H9 (cell line): ENCODE measurements at regions not wholly inside any gene's neighbourhood (a gene's known extent, or its start where the extent isn't known, plus 50 kb on each side); places are given as distances from the start of the nearest gene placed in this dataset.
A peak's percentile ranks its signal among the peaks of the same experiment; 100 is the strongest.

ENCODE experiments used
- DNase-seq: peaks from one replicate; pipeline ENCODE4 v3.0.0-alpha.2; 2017
- H2AFZ ChIP-seq: one replicate; pipeline ENCODE4 v1.6.1; 2013; ENCODE audit warnings: mild to moderate bottlenecking, low read length, control low read depth, moderate library complexity
- H2AK5ac ChIP-seq: 2 replicates; pipeline ENCODE4 v1.6.1; 2013; ENCODE audit warnings: low read length, control low read depth, mixed read lengths; ENCODE audit not compliant: insufficient read length
- H2BK120ac ChIP-seq: one replicate; pipeline ENCODE4 v1.6.1; 2013; ENCODE audit warnings: low read depth, mild to moderate bottlenecking, low read length, control low read depth, inconsistent platforms; ENCODE audit not compliant: poor library complexity, severe bottlenecking
- H2BK12ac ChIP-seq: 2 replicates; pipeline ENCODE4 v1.6.1; 2013; ENCODE audit warnings: low read length, control low read depth, mixed read lengths, low read depth; ENCODE audit not compliant: insufficient read length
- H2BK15ac ChIP-seq: 2 replicates; pipeline ENCODE4 v1.6.1; 2013; ENCODE audit warnings: low read depth, low read length, control low read depth
- H2BK20ac ChIP-seq: one replicate; pipeline ENCODE4 v1.6.1; 2013; ENCODE audit warnings: low read depth, mild to moderate bottlenecking, low read length, control low read depth, inconsistent platforms; ENCODE audit not compliant: poor library complexity, severe bottlenecking
- H2BK5ac ChIP-seq: 2 replicates; pipeline ENCODE4 v1.6.1; 2013; ENCODE audit warnings: low read length, control low read depth, mixed read lengths; ENCODE audit not compliant: insufficient read length
- H3K14ac ChIP-seq: 2 replicates; pipeline ENCODE4 v1.6.1; 2013; ENCODE audit warnings: low read length, control low read depth; ENCODE audit not compliant: insufficient read depth
- H3K18ac ChIP-seq: 2 replicates; pipeline ENCODE4 v1.6.1; 2013; ENCODE audit warnings: low read depth, mild to moderate bottlenecking, mixed read lengths, low read length, control low read depth; ENCODE audit not compliant: insufficient read length
- H3K23ac ChIP-seq: 2 replicates; pipeline ENCODE4 v1.6.1; 2013; ENCODE audit warnings: low read length, control low read depth, mixed read lengths, low read depth; ENCODE audit not compliant: insufficient read length
- H3K23me2 ChIP-seq: 2 replicates; pipeline ENCODE4 v1.6.1; 2013; ENCODE audit warnings: low read depth, mild to moderate bottlenecking, mixed read lengths, low read length, control low read depth; ENCODE audit not compliant: insufficient read length, poor library complexity, severe bottlenecking
- H3K27ac ChIP-seq: 2 replicates; pipeline ENCODE4 v1.5.1; 2013; ENCODE audit warnings: low read length, control low read depth, mixed read lengths, low read depth; ENCODE audit not compliant: insufficient read length
- H3K27me3 ChIP-seq: 2 replicates; pipeline ENCODE4 v1.6.1; 2013; ENCODE audit warnings: low read length, control low read depth, inconsistent platforms; ENCODE audit not compliant: insufficient read depth
- H3K4ac ChIP-seq: 2 replicates; pipeline ENCODE4 v1.6.1; 2013; ENCODE audit warnings: low read depth, mild to moderate bottlenecking, control low read depth, inconsistent platforms, low read length, moderate library complexity
- H3K4me1 ChIP-seq: 2 replicates; pipeline ENCODE4 v1.6.1; 2013; ENCODE audit warnings: low read length, control low read depth, inconsistent platforms; ENCODE audit not compliant: insufficient read depth
- H3K4me2 ChIP-seq: 2 replicates; pipeline ENCODE4 v1.6.1; 2013; ENCODE audit warnings: low read length, control low read depth, mixed read lengths; ENCODE audit not compliant: insufficient read length, insufficient read depth
- H3K56ac ChIP-seq: 2 replicates; pipeline ENCODE4 v1.6.1; 2013; ENCODE audit warnings: low read depth, mild to moderate bottlenecking, mixed read lengths, low read length, control low read depth; ENCODE audit not compliant: insufficient read length
- H3K79me1 ChIP-seq: 2 replicates; pipeline ENCODE4 v1.6.1; 2013; ENCODE audit warnings: low read depth, mild to moderate bottlenecking, moderate library complexity, low read length, control low read depth, inconsistent platforms; ENCODE audit not compliant: insufficient read depth, poor library complexity, severe bottlenecking
- H3K79me2 ChIP-seq: 2 replicates; pipeline ENCODE4 v1.6.1; 2013; ENCODE audit warnings: low read length, control low read depth, inconsistent platforms; ENCODE audit not compliant: insufficient read depth
- H3K9ac ChIP-seq: 2 replicates; pipeline ENCODE4 v1.6.1; 2013; ENCODE audit warnings: low read length, control low read depth, mixed read lengths; ENCODE audit not compliant: insufficient read length; ENCODE audit errors: extremely low read depth
- H3K9me3 ChIP-seq: one replicate; pipeline ENCODE4 v1.6.1; 2013; ENCODE audit warnings: low read depth, low read length, inconsistent platforms; ENCODE audit not compliant: control insufficient read depth
- H3T11ph ChIP-seq: one replicate; pipeline ENCODE4 v1.6.1; 2013; ENCODE audit warnings: mild to moderate bottlenecking, low read length, control low read depth, inconsistent platforms
- H4K20me1 ChIP-seq: one replicate; pipeline ENCODE4 v1.6.1; 2013; ENCODE audit not compliant: control insufficient read depth, insufficient read length, insufficient read depth
- H4K5ac ChIP-seq: 2 replicates; pipeline ENCODE4 v1.6.1; 2013; ENCODE audit warnings: low read depth, mild to moderate bottlenecking, mixed read lengths, low read length, control low read depth; ENCODE audit not compliant: insufficient read length
- H4K8ac ChIP-seq: replicated peaks from 2 replicates; pipeline ENCODE4 v1.6.1; 2013; ENCODE audit warnings: low read length, control low read depth, mixed read lengths, low read depth; ENCODE audit not compliant: insufficient read length
- H4K91ac ChIP-seq: 2 replicates; pipeline ENCODE4 v1.6.1; 2013; ENCODE audit warnings: low read depth, mild to moderate bottlenecking, moderate library complexity, mixed read lengths, low read length, control low read depth; ENCODE audit not compliant: insufficient read length
- H3K27ac Mint-ChIP-seq, 3 experiments: 2 replicates in 2 of 3; 3 replicates in 1 of 3; pipeline ENCODE4 v1.8.0; 2020 to 2021; ENCODE audit warnings: mixed read lengths in 3 of 3, mild to moderate bottlenecking in 1 of 3, moderate library complexity in 1 of 3
- H3K27me3 Mint-ChIP-seq: 2 replicates; pipeline ENCODE4 v1.8.0; 2021; ENCODE audit warnings: low read depth, mild to moderate bottlenecking, moderate library complexity, mixed read lengths
- H3K36me3 Mint-ChIP-seq, 3 experiments: 2 replicates in 2 of 3; 3 replicates in 1 of 3; pipeline ENCODE4 v1.8.0; 2020 to 2021; ENCODE audit warnings: low read depth in 3 of 3, mixed read lengths in 3 of 3; ENCODE audit not compliant: insufficient read depth in 1 of 3
- H3K4me1 Mint-ChIP-seq, 2 experiments: 2 replicates each; pipeline ENCODE4 v1.8.0; 2020; ENCODE audit warnings: mixed read lengths in 2 of 2
- H3K4me3 Mint-ChIP-seq, 2 experiments: 2 replicates in 1 of 2; 3 replicates in 1 of 2; pipeline ENCODE4 v1.8.0; 2020 to 2021; ENCODE audit warnings: mild to moderate bottlenecking in 2 of 2, mixed read lengths in 2 of 2, moderate library complexity in 1 of 2
- H3K9me3 Mint-ChIP-seq, 2 experiments: 2 replicates in 1 of 2; 3 replicates in 1 of 2; pipeline ENCODE4 v1.8.0; 2020; ENCODE audit warnings: mild to moderate bottlenecking in 2 of 2, mixed read lengths in 2 of 2, moderate library complexity in 1 of 2
- WGBS: extraction: QIAGEN DNeasy Blood & Tissue Kit; methylation state at CpG from one replicate; pipeline ENCODE4 v1.1.7; 2013; ENCODE audit warnings: missing lambda C conversion rate, low lambda C conversion rate, mixed read lengths; ENCODE audit not compliant: insufficient read length; ENCODE audit errors: extremely low coverage; 5-methylcytosine and 5-hydroxymethylcytosine counted together
- TF ChIP-seq, protein P1 (sequence below): fragments of 200-600 bp; sonication (generic); conservative IDR thresholded peaks from 3 replicates; pipeline ENCODE4 v1.8.0; 2021; ENCODE audit warnings: antibody characterized with exemption, mild to moderate bottlenecking

DNA sequence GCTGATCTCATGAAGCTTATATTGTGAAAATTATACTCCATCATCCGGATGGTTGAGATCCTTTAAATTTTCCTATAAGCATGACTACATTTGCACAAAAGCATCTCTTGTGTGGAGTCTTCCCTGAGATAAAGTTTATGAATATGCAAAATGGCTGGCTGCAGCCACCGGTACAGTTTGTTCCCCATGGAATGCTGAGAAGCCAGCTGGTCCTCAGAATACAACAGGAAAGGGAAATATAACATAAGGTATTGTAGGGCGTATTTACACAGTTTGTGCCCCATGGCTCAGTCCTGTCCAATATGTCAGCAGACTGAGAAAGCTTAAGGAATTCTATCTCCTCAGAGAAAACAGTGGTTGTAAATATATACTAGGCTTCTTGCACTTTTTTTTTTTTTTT lies 468.6 kb downstream of the CNTN6 start:
- H3K18ac ChIP-seq: no peak overlapping the region
- no peak for DNase-seq
- H2BK120ac ChIP-seq: no peak overlapping the region
- H3K9me3 Mint-ChIP-seq: no peaks in the 10 kb centered on the region; a peak in 1 of 5 replicates
- no peak overlapping the region for H3K4ac ChIP-seq
- peak overlapping the region in 1 of 2 experiments; percentile 42; a peak in 1 of 5 replicates for H3K4me3 Mint-ChIP-seq
- H3K4me1 Mint-ChIP-seq: no peaks in the 10 kb centered on the region
- H4K8ac ChIP-seq: no peak overlapping the region
- no peak overlapping the region for H4K91ac ChIP-seq
- H4K20me1 ChIP-seq: no peaks in the 10 kb centered on the region
- no peak overlapping the region for H2BK20ac ChIP-seq
- H2BK12ac ChIP-seq: no peak overlapping the region
- no peaks in the 10 kb centered on the region for H3K9me3 ChIP-seq
- no CpG with 5 or more reads among the region's 3 CpGs for WGBS
- no peak overlapping the region for H4K5ac ChIP-seq
- no peak overlapping the region for H3K4me2 ChIP-seq
- H3K79me1 ChIP-seq: no peaks in the 10 kb centered on the region
- H3K36me3 Mint-ChIP-seq: no peaks in the 10 kb centered on the region
- H2BK5ac ChIP-seq: no peak overlapping the region
- no peaks in the 10 kb centered on the region for H3K79me2 ChIP-seq
- no peak overlapping the region for H3K23ac ChIP-seq
- H2AFZ ChIP-seq: no peak overlapping the region
- no peak overlapping the region for H3K27ac ChIP-seq
- no peak overlapping the region for H2BK15ac ChIP-seq
- H3K14ac ChIP-seq: no peak overlapping the region
- no peaks in the 10 kb centered on the region for H3K4me1 ChIP-seq
- H2AK5ac ChIP-seq: no peak overlapping the region
- H3K56ac ChIP-seq: no peak overlapping the region
- no peak overlapping the region for H3K9ac ChIP-seq
- no peaks in the 10 kb centered on the region for H3K27me3 ChIP-seq
- TF ChIP-seq, protein P1, sequence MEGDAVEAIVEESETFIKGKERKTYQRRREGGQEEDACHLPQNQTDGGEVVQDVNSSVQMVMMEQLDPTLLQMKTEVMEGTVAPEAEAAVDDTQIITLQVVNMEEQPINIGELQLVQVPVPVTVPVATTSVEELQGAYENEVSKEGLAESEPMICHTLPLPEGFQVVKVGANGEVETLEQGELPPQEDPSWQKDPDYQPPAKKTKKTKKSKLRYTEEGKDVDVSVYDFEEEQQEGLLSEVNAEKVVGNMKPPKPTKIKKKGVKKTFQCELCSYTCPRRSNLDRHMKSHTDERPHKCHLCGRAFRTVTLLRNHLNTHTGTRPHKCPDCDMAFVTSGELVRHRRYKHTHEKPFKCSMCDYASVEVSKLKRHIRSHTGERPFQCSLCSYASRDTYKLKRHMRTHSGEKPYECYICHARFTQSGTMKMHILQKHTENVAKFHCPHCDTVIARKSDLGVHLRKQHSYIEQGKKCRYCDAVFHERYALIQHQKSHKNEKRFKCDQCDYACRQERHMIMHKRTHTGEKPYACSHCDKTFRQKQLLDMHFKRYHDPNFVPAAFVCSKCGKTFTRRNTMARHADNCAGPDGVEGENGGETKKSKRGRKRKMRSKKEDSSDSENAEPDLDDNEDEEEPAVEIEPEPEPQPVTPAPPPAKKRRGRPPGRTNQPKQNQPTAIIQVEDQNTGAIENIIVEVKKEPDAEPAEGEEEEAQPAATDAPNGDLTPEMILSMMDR: no peak
- H3K23me2 ChIP-seq: no peaks in the 10 kb centered on the region
- no peak overlapping the region for H3T11ph ChIP-seq
- no peaks in the 10 kb centered on the region; the same call in 1 of the 2 replicates for H3K27me3 Mint-ChIP-seq
- no peak overlapping the region for H3K27ac Mint-ChIP-seq
